Calu3 (cell line): ENCODE measurements at regions not wholly inside any gene's neighbourhood (a gene's known extent, or its start where the extent isn't known, plus 50 kb on each side); places are given as distances from the start of the nearest gene placed in this dataset.
"Not testable (repeated sequence)": the region's sequence is repeated elsewhere in the genome, so short reads cannot be mapped to it uniquely, and the experiment has no call there.

ENCODE experiments used
- BruUV-seq: library from RNA; stranded (reverse); fragments of 400-500 nt; replicated peaks from 2 replicates; lab custom pipeline; 2021; lab: Mats Ljungman, UMichigan
- CTCF ChIA-PET: fragments of 300-600 bp; sonication (Branson Sonifier 250); formaldehyde crosslinking; loops from one replicate; lab custom pipeline; 2022; ENCODE audit warnings: antibody characterized with exemption; lab: Charles Lee
- DNase-seq: peaks from one replicate; pipeline ENCODE4 v3.0.0; 2022
- H3K27ac Mint-ChIP-seq: one replicate; pipeline ENCODE4 v1.8.0; 2022; ENCODE audit warnings: mixed read lengths; ENCODE audit not compliant: unreplicated experiment
- H3K27me3 Mint-ChIP-seq: one replicate; pipeline ENCODE4 v1.8.0; 2022; ENCODE audit warnings: mixed read lengths; ENCODE audit not compliant: unreplicated experiment
- H3K36me3 Mint-ChIP-seq: one replicate; pipeline ENCODE4 v1.8.0; 2022; ENCODE audit warnings: mild to moderate bottlenecking, moderate library complexity, mixed read lengths; ENCODE audit not compliant: insufficient read depth, unreplicated experiment
- H3K4me1 Mint-ChIP-seq: one replicate; pipeline ENCODE4 v1.8.0; 2022; ENCODE audit warnings: mild to moderate bottlenecking, low read depth, mixed read lengths; ENCODE audit not compliant: unreplicated experiment
- H3K4me3 Mint-ChIP-seq: one replicate; pipeline ENCODE4 v1.8.0; 2022; ENCODE audit warnings: mild to moderate bottlenecking, low read depth, moderate library complexity, mixed read lengths; ENCODE audit not compliant: unreplicated experiment
- H3K9me3 Mint-ChIP-seq: one replicate; pipeline ENCODE4 v1.8.0; 2022; ENCODE audit warnings: low read depth, mixed read lengths; ENCODE audit not compliant: unreplicated experiment
- CTCF ChIP-seq: fragments of 200-600 bp; IDR thresholded peaks from one replicate; pipeline ENCODE4 v1.8.0; 2022; ENCODE audit warnings: antibody characterized with exemption; ENCODE audit not compliant: unreplicated experiment
- intact Hi-C: fragments of 100-400 bp; cut with micrococcal nuclease; formaldehyde crosslinking; loops from one replicate; pipeline ENCODE4 v1.10.0; 2022; ENCODE audit not compliant: unreplicated experiment

- Mint-ChIP-seq H3K36me3 (no peaks in the 10 kb centered on the region), H3K27me3 (no peaks in the 10 kb centered on the region), H3K27ac (no peak overlapping the region), H3K4me3 (no peak overlapping the region), H3K9me3 (no peaks in the 10 kb centered on the region), H3K4me1 (no peaks in the 10 kb centered on the region)
- CTCF ChIA-PET: no interaction called here
- intact Hi-C loops: no loop called here
- no peak for DNase-seq
- BruUV-seq: no TSS peak
- no peak for TF ChIP-seq CTCF
These were observed 330.8 kb upstream of the DKK2 start for GRCh38 chr4:107366900-107367299.

DNA sequence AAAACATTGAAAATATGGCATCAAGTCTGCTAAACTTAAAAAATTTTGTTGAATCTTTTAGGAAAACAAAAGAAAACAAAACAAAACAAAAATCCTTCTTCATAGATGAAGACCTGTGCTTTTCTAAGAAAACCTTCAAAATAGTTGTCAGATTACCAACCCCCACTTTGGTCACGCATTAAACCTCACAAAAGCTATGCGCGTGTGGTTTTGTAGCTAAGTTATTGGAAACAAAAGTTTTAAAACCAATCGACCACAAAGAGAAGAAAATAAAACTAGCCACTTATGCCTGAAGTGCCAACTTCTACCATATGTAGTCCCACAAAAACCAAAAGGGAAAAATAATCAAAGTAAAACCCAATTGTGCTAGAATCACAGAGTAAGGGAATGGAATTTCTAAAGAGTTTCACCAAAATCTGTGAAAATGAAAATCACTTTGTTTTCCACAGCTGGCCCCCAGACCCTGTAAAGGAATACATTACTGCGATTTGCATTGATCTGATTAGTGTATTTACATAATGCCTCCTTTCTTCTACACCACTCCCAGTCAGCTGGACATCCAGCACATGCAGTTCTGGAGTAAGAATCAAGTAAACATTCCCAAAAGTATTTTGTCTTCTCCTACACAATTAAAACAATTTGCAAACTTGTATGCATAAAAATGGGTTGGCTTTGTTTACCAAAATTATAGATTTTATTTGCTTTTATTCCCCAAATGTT lies 330.1 kb upstream of the DKK2 start:
- CTCF ChIA-PET: no interaction called here
- intact Hi-C loops: no loop called here
- H3K4me3 Mint-ChIP-seq: no peak overlapping the region
- TF ChIP-seq CTCF: no peak
- no peaks in the 10 kb centered on the region for H3K27me3 Mint-ChIP-seq
- BruUV-seq: no TSS peak
- H3K4me1 Mint-ChIP-seq: no peaks in the 10 kb centered on the region
- no peaks in the 10 kb centered on the region for H3K36me3 Mint-ChIP-seq
- H3K27ac Mint-ChIP-seq: no peak overlapping the region
- H3K9me3 Mint-ChIP-seq: no peaks in the 10 kb centered on the region
- no peak for DNase-seq

GRCh38 chr4:107363125-107363524 lies 327.0 kb upstream of the DKK2 start:
- Mint-ChIP-seq H3K36me3 (no peaks in the 10 kb centered on the region), H3K27me3 (no peaks in the 10 kb centered on the region), H3K4me1 (no peaks in the 10 kb centered on the region), H3K4me3 (no peak overlapping the region), H3K9me3 (no peaks in the 10 kb centered on the region), H3K27ac (no peak overlapping the region)
- intact Hi-C loops: no loop called here
- TF ChIP-seq CTCF: no peak
- CTCF ChIA-PET: no interaction called here
- no TSS peak for BruUV-seq
- DNase-seq: no peak

- H3K36me3 Mint-ChIP-seq: no peaks in the 10 kb centered on the region
- CTCF ChIA-PET: no interaction called here
- no peaks in the 10 kb centered on the region for H3K27me3 Mint-ChIP-seq
- no peak overlapping the region for H3K27ac Mint-ChIP-seq
- H3K4me3 Mint-ChIP-seq: no peak overlapping the region
- no TSS peak for BruUV-seq
- no peaks in the 10 kb centered on the region for H3K9me3 Mint-ChIP-seq
- TF ChIP-seq CTCF: no peak
- intact Hi-C loops: no loop called here
- H3K4me1 Mint-ChIP-seq: peaks cover 1% of the 10 kb centered on the region
- no peak for DNase-seq
These were observed 323.1 kb upstream of the DKK2 start for GRCh38 chr4:107359208-107359607.

DNA sequence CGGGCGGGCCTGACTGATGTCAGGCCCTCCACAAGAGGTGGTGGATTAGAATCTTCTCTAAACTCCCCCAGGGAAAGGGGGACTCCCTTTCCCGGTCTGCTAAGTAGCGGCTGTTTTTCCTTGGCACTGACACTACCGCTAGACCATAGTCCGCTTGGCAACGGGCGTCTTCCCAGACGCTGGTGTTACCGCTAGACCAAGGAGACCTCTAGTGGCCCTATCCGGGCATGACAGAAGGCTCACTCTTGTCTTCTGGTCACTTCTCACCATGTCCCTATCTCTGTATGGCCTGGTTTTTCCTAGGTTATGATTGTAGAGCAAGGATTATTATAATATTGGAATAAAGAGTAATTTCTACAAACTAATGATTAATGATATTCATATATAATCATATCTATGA lies 318.2 kb upstream of the DKK2 start:
- H3K27ac Mint-ChIP-seq, CTCF ChIA-PET, H3K36me3 Mint-ChIP-seq, H3K4me3 Mint-ChIP-seq, DNase-seq, H3K27me3 Mint-ChIP-seq, intact Hi-C loops, BruUV-seq, H3K9me3 Mint-ChIP-seq: not testable (repeated sequence)
- H3K4me1 Mint-ChIP-seq: peaks cover 10% of the 10 kb centered on the region
